ENCODE measurements at regions not wholly inside any gene's neighbourhood (a gene's known extent, or its start where the extent isn't known, plus 50 kb on each side); places are given as distances from the start of the nearest gene placed in this dataset.

DNA sequence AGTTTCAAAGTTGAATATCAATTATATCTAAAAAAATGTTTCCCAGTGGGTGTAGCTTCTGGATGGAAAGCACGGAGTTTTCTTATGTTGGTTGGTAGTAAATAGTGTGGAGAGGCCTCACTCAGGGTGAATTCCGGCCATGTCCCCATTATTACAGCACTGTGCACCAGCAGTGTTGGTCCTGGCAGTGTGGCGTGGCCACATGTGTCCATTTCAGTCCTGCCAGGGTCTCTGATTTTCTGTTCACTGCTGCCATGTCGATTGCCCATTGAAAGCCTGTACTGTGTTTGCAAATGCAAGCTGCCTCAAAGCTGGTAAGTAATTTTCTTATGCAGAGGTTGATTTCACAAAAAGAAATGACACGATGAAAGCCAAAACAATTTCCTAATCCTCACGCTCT lies 386.2 kb downstream of the GALR1 start:
- Histone ChIP-seq H3K27me3 (ENCODE audit: control insufficient read depth, insufficient read depth, low read length) (no peaks in the 10 kb centered on the region), H3K36me3 (ENCODE audit: control insufficient read depth, insufficient read depth, low read length) (no peaks in the 10 kb centered on the region), H3K4me3 (ENCODE audit: low read depth, low read length) (no peak overlapping the region)
- no peak for DNase-seq (ENCODE audit: low read depth)
- TF ChIP-seq, protein P1, sequence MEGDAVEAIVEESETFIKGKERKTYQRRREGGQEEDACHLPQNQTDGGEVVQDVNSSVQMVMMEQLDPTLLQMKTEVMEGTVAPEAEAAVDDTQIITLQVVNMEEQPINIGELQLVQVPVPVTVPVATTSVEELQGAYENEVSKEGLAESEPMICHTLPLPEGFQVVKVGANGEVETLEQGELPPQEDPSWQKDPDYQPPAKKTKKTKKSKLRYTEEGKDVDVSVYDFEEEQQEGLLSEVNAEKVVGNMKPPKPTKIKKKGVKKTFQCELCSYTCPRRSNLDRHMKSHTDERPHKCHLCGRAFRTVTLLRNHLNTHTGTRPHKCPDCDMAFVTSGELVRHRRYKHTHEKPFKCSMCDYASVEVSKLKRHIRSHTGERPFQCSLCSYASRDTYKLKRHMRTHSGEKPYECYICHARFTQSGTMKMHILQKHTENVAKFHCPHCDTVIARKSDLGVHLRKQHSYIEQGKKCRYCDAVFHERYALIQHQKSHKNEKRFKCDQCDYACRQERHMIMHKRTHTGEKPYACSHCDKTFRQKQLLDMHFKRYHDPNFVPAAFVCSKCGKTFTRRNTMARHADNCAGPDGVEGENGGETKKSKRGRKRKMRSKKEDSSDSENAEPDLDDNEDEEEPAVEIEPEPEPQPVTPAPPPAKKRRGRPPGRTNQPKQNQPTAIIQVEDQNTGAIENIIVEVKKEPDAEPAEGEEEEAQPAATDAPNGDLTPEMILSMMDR (IDR thresholded peaks at IDR 0.05; ENCODE audit: insufficient read depth, low read length, poor library complexity, severe bottlenecking): no peak

DNA sequence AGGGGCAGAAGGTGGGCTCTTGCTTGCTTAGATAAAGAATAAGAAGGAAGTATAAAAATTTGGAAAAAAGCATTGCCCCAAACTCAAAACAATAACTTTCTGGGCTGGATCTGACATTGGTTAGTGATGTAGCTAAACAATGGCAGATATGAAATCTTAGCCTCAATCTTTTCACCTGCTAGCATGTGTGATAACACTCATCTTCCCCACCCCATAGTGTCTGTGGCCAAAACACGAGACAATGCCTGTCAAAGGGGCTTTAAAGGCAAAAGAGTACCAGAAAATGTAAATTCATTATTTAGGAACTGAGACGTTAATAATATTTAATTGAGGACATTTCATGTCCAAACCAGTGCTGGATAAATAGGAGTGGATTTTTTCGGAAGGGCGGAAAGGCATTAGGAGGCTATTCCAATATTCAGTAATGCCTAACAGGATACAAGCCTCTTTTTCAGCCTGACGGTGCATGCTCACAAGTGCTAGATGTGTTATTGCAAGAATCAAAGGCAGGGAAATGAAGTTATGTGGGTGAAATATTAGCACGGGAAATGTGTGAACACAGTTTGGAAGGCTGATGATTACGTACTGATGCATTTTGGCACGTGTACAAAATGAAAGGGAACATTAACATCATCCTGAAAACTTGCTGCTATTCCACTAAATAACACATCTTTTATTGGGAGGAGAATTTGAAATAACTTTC lies 395.7 kb downstream of the GALR1 start:
- H3K4me3 ChIP-seq (ENCODE audit: low read depth, low read length): no peak overlapping the region
- TF ChIP-seq, protein P1 (IDR thresholded peaks at IDR 0.05; ENCODE audit: insufficient read depth, low read length, poor library complexity, severe bottlenecking): no peak
- no peaks in the 10 kb centered on the region for H3K36me3 ChIP-seq (ENCODE audit: control insufficient read depth, insufficient read depth, low read length)
- H3K27me3 ChIP-seq (ENCODE audit: control insufficient read depth, insufficient read depth, low read length): no peaks in the 10 kb centered on the region
- no peak for DNase-seq (ENCODE audit: low read depth)

DNA sequence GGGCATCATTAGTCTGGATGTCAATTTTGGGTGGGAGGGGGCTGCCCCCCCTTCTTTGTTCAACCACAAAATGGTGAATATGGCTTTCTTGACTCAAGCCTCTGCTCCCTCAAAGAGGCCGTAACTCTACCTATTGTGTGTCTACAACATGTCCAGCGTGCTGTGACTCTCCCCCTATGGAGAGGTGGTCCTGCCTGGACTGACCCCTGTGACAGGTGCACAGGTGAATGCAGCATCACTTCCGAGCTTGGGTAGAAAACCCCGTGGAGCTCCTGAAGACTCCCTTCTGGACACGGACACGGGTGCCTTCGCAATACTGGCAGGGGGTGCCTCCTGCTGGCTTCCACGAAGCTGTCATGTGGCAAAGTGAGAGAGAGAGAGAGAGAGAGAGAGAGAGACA lies 397.8 kb downstream of the GALR1 start:
- TF ChIP-seq, protein P1 (IDR thresholded peaks at IDR 0.05; ENCODE audit: insufficient read depth, low read length, poor library complexity, severe bottlenecking): no peak
- Histone ChIP-seq H3K36me3 (ENCODE audit: control insufficient read depth, insufficient read depth, low read length) (no peaks in the 10 kb centered on the region), H3K27me3 (ENCODE audit: control insufficient read depth, insufficient read depth, low read length) (no peaks in the 10 kb centered on the region), H3K4me3 (ENCODE audit: low read depth, low read length) (no peak overlapping the region)
- DNase-seq (ENCODE audit: low read depth): no peak

DNA sequence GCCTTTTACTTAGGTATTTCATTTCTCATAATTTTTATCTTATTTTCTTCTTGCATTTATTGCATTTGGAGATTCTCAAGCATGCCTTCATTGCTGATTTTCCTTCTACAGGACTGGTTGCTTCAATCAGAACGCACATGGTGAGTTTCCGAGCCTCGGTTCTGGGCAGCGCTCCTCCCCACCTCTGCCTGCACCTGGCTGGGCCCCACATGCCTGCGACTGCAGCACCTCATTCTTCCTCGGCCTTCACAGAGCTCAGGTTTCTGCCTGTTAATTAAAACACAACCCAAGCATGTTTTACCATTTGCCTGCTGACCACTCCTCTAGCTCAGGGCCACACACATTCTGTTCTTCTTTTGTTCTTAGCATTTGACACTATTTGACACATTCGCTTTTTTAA lies 398.8 kb downstream of the GALR1 start:
- no peak for DNase-seq (ENCODE audit: low read depth)
- Histone ChIP-seq H3K36me3 (ENCODE audit: control insufficient read depth, insufficient read depth, low read length) (no peaks in the 10 kb centered on the region), H3K27me3 (ENCODE audit: control insufficient read depth, insufficient read depth, low read length) (no peaks in the 10 kb centered on the region), H3K4me3 (ENCODE audit: low read depth, low read length) (no peak overlapping the region)
- TF ChIP-seq, protein P1 (IDR thresholded peaks at IDR 0.05; ENCODE audit: insufficient read depth, low read length, poor library complexity, severe bottlenecking): no peak

DNA sequence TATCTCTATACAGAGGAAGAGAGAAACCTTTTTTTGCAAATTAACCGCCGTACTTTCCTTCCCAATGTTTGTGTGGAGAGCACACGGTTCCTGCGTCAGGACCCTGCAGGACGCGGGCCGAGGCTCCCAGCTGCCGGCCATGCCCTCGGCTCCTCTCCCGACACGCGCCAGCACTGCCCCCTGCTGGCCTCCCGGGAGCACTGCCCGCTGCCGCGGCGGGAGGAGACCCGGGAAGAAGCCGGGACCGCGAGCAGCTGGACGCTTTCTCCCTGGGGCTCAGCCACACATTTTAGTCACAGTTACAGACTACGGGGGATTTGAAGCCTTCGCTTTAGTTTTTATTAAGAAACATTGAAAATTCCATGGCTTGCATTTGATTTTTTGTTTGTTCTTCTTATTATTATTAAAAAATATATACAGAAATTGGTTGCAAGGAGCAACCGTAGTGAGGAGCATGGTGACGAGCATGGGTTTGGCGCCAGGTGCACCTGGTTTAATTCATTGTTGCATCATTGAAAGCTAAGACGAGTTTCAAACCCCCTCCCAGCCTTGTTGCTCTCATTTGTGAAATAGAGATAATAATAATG lies 401.2 kb downstream of the GALR1 start:
- no peak overlapping the region for H3K4me3 ChIP-seq (ENCODE audit: low read depth, low read length)
- no peaks in the 10 kb centered on the region for H3K27me3 ChIP-seq (ENCODE audit: control insufficient read depth, insufficient read depth, low read length)
- no peaks in the 10 kb centered on the region for H3K36me3 ChIP-seq (ENCODE audit: control insufficient read depth, insufficient read depth, low read length)
- DNase-seq (ENCODE audit: low read depth): peak; percentile 1
- TF ChIP-seq, protein P1 (IDR thresholded peaks at IDR 0.05; ENCODE audit: insufficient read depth, low read length, poor library complexity, severe bottlenecking): peak; percentile 71

DNA sequence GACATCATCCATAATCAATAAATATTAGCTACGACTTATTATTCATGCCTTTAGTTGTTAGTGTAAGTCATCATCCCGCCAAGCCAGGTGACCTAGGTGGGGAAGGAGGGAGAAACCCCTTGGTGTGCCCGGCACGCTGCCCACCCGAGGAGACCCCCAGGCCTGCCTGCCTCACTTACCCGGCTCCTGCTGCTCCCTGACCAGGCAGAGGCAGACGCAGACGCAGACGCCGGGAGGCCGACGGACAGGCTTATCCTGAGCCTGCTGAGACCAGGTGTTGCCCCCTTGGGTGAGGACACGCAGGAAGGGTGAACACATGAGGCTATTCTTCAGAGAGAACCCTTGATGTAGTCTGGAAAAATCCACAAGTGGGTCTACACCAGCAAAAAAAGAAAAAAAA lies 401.8 kb downstream of the GALR1 start:
- H3K27me3 ChIP-seq (ENCODE audit: control insufficient read depth, insufficient read depth, low read length): no peaks in the 10 kb centered on the region
- no peak for DNase-seq (ENCODE audit: low read depth)
- TF ChIP-seq, protein P1 (IDR thresholded peaks at IDR 0.05; ENCODE audit: insufficient read depth, low read length, poor library complexity, severe bottlenecking): no peak
- no peak overlapping the region for H3K4me3 ChIP-seq (ENCODE audit: low read depth, low read length)
- no peaks in the 10 kb centered on the region for H3K36me3 ChIP-seq (ENCODE audit: control insufficient read depth, insufficient read depth, low read length)
